Pulmonary artery endothelial cell (primary cell): ENCODE measurements at regions not wholly inside any gene's neighbourhood (a gene's known extent, or its start where the extent isn't known, plus 50 kb on each side); places are given as distances from the start of the nearest gene placed in this dataset.

Source experiments
- DNase-seq: peaks from one replicate; pipeline ENCODE4 v3.0.0-alpha.2; 2011; ENCODE audit warnings: low read depth, low spot score

GRCh38 chr12:93242154-93242972, 135.4 kb upstream of the NUDT4 start:
- DNase-seq = no peak

GRCh38 chr12:93243382-93243688, 134.4 kb upstream of the NUDT4 start:
- no peak for DNase-seq

- no peak for DNase-seq
These were observed 133.8 kb upstream of the NUDT4 start for GRCh38 chr12:93243689-93244513.

- DNase-seq = no peak
These were observed 133.1 kb upstream of the NUDT4 start for GRCh38 chr12:93244514-93245077.

- DNase-seq = no peak
These were observed 132.2 kb upstream of the NUDT4 start for GRCh38 chr12:93245543-93245942.

GRCh38 chr12:93247313-93247991, 130.3 kb upstream of the NUDT4 start:
- DNase-seq = no peak

GRCh38 chr12:93252221-93252620, 125.5 kb upstream of the NUDT4 start:
- DNase-seq = no peak

GRCh38 chr12:93254911-93255310, 122.8 kb upstream of the NUDT4 start:
- no peak for DNase-seq

- no peak for DNase-seq
These were observed 121.3 kb upstream of the NUDT4 start for GRCh38 chr12:93256256-93256969.

GRCh38 chr12:93261505-93262094, 116.1 kb upstream of the NUDT4 start:
- no peak for DNase-seq

- DNase-seq = no peak
These were observed 104.7 kb upstream of the NUDT4 start for GRCh38 chr12:93272997-93273396.

GRCh38 chr12:93273834-93274564, 103.7 kb upstream of the NUDT4 start:
- DNase-seq = no peak

GRCh38 chr12:93274937-93275336, 102.8 kb upstream of the NUDT4 start:
- DNase-seq = no peak

GRCh38 chr12:93275589-93275988, 102.1 kb upstream of the NUDT4 start:
- no peak for DNase-seq

GRCh38 chr12:93279565-93280412, 97.9 kb upstream of the NUDT4 start:
- DNase-seq = peak; percentile 0

- no peak for DNase-seq
These were observed 90.6 kb upstream of the NUDT4 start for GRCh38 chr12:93287149-93287548.

GRCh38 chr12:93288626-93289025, 89.1 kb upstream of the NUDT4 start:
- DNase-seq = no peak

- DNase-seq = no peak
These were observed 87.3 kb upstream of the NUDT4 start for GRCh38 chr12:93290391-93290790.

- DNase-seq = no peak
These were observed 85.5 kb upstream of the NUDT4 start for GRCh38 chr12:93292213-93292612.
